Activated naive CD4-positive, alpha-beta T cell treated with anti-CD3 and anti-CD28 coated beads, Interleukin-2, amount 10 ng/mL, durations not matched to agents 7 days and 5 days (primary cell): ENCODE measurements at regions not wholly inside any gene's neighbourhood (a gene's known extent, or its start where the extent isn't known, plus 50 kb on each side); places are given as distances from the start of the nearest gene placed in this dataset.
"Not testable (repeated sequence)": the region's sequence is repeated elsewhere in the genome, so short reads cannot be mapped to it uniquely, and the experiment has no call there.

Experiments used
- CTCF ChIA-PET: fragments of 350-600 bp; sonication (Branson Sonifier 250); formaldehyde crosslinking; loops from one replicate; lab custom pipeline; 2021; ENCODE audit warnings: antibody characterized with exemption; lab: Charles Lee
- DNase-seq: peaks from one replicate; pipeline ENCODE4 v3.0.0-alpha.2; 2020
- H3K27ac Mint-ChIP-seq: one replicate; pipeline ENCODE4 v1.8.0; 2021; ENCODE audit warnings: mild to moderate bottlenecking, moderate library complexity, mixed read lengths
- H3K27me3 Mint-ChIP-seq: one replicate; pipeline ENCODE4 v1.8.0; 2021; ENCODE audit warnings: mild to moderate bottlenecking, mixed read lengths
- H3K36me3 Mint-ChIP-seq: one replicate; pipeline ENCODE4 v1.8.0; 2021; ENCODE audit warnings: mixed read lengths
- H3K4me1 Mint-ChIP-seq: one replicate; pipeline ENCODE4 v1.8.0; 2021; ENCODE audit warnings: mixed read lengths
- H3K4me3 Mint-ChIP-seq: one replicate; pipeline ENCODE4 v1.8.0; 2021; ENCODE audit warnings: mild to moderate bottlenecking, moderate library complexity, mixed read lengths
- H3K9me3 Mint-ChIP-seq: one replicate; pipeline ENCODE4 v1.8.0; 2021; ENCODE audit warnings: mixed read lengths

DNA sequence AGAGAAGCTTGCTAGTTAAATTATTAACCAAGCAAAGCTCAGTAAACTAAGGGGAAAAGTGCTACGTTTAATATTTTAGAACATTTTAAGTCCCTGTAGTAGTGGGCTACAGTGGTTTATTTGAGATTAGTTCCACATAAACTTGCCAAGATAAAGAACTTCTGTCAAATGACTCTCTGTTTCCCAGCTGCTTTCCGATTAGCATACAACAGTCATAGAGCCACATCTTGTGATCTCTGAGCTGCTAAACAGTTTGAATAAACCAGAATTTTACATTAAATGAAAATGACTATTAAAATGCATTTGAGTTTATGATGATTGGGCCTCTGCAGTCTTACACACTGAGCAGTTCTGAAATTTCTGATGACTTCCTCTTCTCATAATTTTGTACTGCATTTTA, 568.5 kb downstream of the IQCM start:
- H3K36me3 Mint-ChIP-seq: no peaks in the 10 kb centered on the region
- no peaks in the 10 kb centered on the region for H3K27me3 Mint-ChIP-seq
- no peaks in the 10 kb centered on the region for H3K9me3 Mint-ChIP-seq
- no peak overlapping the region for H3K4me3 Mint-ChIP-seq
- H3K27ac Mint-ChIP-seq: no peak overlapping the region
- no peak for DNase-seq
- CTCF ChIA-PET: interaction anchor here (0.6 kb wide), 1 partner anchor 16 kb away, joined by 4 read pairs; no protein-coding TSS in a partner anchor
- no peaks in the 10 kb centered on the region for H3K4me1 Mint-ChIP-seq

DNA sequence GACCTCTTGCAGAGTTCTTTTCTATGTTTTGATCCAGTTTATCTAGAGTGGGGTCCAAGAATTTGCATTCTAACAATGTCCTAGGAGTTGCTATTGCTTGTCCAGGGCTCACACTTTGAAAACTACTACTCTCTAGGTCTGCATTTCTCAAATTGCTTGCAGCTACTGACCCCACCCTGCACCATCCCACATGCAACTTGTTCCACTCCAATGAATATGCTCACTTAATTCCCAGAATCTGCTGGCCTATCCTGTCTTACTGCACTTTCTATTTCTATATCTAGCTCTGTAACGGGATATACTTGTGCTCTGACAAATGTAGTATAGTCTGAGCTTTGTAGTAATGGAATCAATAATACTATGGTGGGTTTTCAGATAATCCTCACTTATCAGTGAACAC, 570.3 kb downstream of the IQCM start:
- Mint-ChIP-seq H3K9me3 (no peaks in the 10 kb centered on the region), H3K27me3 (no peaks in the 10 kb centered on the region), H3K27ac (no peak overlapping the region), H3K36me3 (no peaks in the 10 kb centered on the region), H3K4me1 (no peaks in the 10 kb centered on the region), H3K4me3 (no peak overlapping the region)
- DNase-seq: no peak
- CTCF ChIA-PET: no interaction called here

DNA sequence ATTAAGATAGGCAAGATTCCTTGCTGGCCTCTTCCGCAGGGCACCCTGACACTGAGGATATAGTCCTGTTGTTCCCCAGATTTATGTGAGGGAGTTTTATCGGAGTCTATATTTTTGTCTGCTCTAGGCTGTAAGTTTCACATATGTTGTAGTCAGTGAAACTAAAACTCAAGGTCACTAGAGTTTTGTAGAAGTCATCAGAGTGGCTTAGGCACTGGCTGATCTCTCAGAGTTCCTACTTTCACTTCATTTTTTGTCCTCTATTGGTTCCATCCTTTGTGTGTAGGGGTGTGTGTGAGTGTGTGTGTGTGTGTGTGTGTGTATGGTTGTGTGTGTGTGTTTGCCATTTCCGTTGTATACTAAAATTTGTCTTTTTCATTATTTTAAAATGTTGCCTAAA, 577.5 kb downstream of the IQCM start:
- H3K27me3 Mint-ChIP-seq: no peaks in the 10 kb centered on the region
- no peaks in the 10 kb centered on the region for H3K9me3 Mint-ChIP-seq
- no peak overlapping the region for H3K27ac Mint-ChIP-seq
- CTCF ChIA-PET: no interaction called here
- no peaks in the 10 kb centered on the region for H3K4me1 Mint-ChIP-seq
- no peaks in the 10 kb centered on the region for H3K36me3 Mint-ChIP-seq
- H3K4me3 Mint-ChIP-seq: no peak overlapping the region
- DNase-seq: no peak

DNA sequence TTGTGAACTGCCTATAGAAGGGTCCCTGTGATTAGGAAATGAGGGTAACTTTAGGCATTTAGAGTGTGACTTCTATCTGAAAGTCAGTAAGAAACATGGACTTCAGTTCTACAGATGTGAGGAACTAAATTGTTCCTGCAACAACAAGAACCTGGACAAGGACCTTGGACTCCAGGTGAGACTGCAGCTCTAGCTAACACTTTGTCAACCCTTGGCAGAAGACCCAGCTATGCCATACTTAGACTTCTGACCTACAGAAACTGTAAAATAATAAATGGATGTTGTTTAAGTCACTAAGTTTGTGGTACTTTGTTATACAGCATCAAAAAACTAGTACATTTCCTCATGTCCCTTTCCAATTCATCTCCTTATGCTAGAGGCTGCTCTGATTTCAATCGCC, 580.8 kb downstream of the IQCM start:
- no peak overlapping the region for H3K27ac Mint-ChIP-seq
- H3K4me3 Mint-ChIP-seq: no peak overlapping the region
- no peaks in the 10 kb centered on the region for H3K36me3 Mint-ChIP-seq
- peaks cover 4% of the 10 kb centered on the region for H3K9me3 Mint-ChIP-seq
- no peaks in the 10 kb centered on the region for H3K27me3 Mint-ChIP-seq
- CTCF ChIA-PET: no interaction called here
- no peaks in the 10 kb centered on the region for H3K4me1 Mint-ChIP-seq
- DNase-seq: no peak

DNA sequence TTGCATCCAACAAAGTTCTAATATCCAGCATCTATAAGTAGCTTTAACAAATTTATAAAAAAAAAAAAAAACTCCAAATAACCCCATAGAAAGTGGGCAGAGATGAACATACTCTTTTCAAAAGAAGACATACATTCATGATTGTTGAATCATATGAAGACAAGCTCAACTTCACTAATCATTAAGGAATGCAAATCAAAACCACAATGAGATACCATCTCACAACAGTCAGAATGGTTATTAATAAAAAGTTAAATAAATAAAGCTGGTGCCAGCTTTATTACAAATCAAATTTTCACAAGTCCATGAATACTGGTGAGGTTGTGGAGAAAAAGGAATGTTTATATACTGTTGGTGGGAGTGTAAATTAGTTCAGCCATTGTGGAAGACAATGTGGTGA, 592.0 kb downstream of the IQCM start:
- no peaks in the 10 kb centered on the region for H3K36me3 Mint-ChIP-seq
- H3K9me3 Mint-ChIP-seq: peaks cover 2% of the 10 kb centered on the region
- no peaks in the 10 kb centered on the region for H3K4me1 Mint-ChIP-seq
- no peak overlapping the region for H3K27ac Mint-ChIP-seq
- DNase-seq: no peak
- CTCF ChIA-PET: interaction anchor here (0.7 kb wide), 1 partner anchor 18 kb away, joined by 3 read pairs; no protein-coding TSS in a partner anchor
- no peaks in the 10 kb centered on the region for H3K27me3 Mint-ChIP-seq
- no peak overlapping the region for H3K4me3 Mint-ChIP-seq

- CTCF ChIA-PET: no interaction called here
- Mint-ChIP-seq H3K9me3 (peaks cover 2% of the 10 kb centered on the region), H3K4me1 (no peaks in the 10 kb centered on the region), H3K27ac (no peak overlapping the region), H3K4me3 (no peak overlapping the region), H3K36me3 (no peaks in the 10 kb centered on the region), H3K27me3 (no peaks in the 10 kb centered on the region)
- DNase-seq: no peak
Observed at GRCh38 chr4:149218672-149219071, 597.0 kb downstream of the IQCM start.

DNA sequence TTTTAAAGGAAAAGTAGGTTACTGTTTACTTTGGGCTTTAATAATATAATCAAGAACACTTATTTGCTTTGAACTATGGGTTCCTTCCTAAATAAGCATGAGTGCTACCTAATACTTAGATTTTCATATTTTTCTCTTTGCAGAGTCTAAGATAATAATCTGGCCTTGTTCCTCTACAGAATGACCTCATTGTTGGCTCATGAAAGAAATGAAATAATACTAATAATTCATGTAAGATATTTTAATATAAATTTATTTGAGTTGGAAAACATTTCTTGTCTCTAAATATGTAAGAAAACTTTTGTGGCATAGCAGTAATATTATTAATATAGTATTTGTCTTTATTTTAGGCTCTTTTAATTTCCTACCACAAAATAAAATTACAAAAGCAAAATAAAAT, 601.3 kb downstream of the IQCM start:
- Mint-ChIP-seq H3K9me3 (no peaks in the 10 kb centered on the region), H3K4me1 (no peaks in the 10 kb centered on the region), H3K27me3 (no peaks in the 10 kb centered on the region), H3K4me3 (no peak overlapping the region), H3K36me3 (no peaks in the 10 kb centered on the region), H3K27ac (no peak overlapping the region)
- no peak for DNase-seq
- CTCF ChIA-PET: no interaction called here

DNA sequence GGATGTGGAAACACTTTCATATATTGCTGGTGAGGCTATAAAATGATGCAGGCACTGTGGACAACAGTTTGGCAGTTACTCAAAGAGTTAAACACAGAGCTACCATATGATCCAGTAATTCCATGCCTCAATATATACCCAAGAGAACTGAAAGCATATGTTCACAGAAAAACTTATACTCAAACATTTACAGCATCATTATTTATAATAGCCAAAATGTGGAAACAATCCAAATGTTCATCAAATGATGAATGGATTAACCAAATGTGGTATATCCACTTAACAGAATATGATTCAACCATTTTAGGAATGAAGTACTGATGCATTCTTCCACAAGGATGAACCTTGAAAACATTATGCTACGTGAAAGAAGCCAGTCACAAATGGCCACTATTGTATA, 603.8 kb downstream of the IQCM start:
- Mint-ChIP-seq H3K27ac (no peak overlapping the region), H3K27me3 (no peaks in the 10 kb centered on the region), H3K36me3 (no peaks in the 10 kb centered on the region), H3K4me1 (no peaks in the 10 kb centered on the region), H3K9me3 (no peaks in the 10 kb centered on the region), H3K4me3 (no peak overlapping the region)
- CTCF ChIA-PET: no interaction called here
- no peak for DNase-seq

DNA sequence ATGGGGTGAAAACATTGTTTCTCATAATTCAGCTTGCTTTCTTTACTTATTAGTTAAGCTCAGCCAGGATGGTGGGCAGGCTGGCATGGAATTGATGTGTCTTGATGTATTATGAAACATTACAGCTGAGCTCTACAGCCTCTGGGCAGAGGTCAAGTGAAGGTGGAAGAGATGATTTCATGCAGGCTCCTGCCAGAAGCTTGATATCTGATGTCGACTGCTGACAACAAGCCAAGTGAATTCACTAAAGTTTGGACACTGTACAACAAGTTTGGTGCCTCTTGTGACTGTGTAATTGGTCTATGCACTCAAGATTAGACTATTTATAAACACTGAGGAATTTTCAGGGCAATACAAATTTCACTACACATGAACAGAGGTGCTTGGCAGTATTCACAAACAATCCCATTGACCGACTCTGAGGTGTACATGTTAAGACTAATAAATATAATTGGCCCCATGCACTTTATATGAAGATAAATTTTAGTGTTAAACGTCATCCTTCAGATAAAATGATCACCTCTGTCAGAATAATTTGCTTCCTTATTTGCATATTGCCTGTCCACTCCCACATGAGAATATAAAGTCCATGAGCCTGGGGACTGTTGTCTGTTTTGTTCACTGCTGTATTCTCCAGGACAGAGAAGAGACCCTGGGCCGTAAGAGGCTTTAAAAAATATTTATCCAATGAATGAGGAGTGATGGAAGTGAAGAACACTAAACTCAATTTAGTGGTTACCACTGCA, 612.2 kb downstream of the IQCM start:
- Mint-ChIP-seq H3K4me1 (no peaks in the 10 kb centered on the region), H3K36me3 (no peaks in the 10 kb centered on the region), H3K9me3 (no peaks in the 10 kb centered on the region), H3K4me3 (no peak overlapping the region), H3K27me3 (no peaks in the 10 kb centered on the region), H3K27ac (no peak overlapping the region)
- CTCF ChIA-PET: no interaction called here
- DNase-seq: no peak

GRCh38 chr4:149202117-149202516, 613.5 kb downstream of the IQCM start:
- H3K4me3 Mint-ChIP-seq: no peak overlapping the region
- CTCF ChIA-PET: no interaction called here
- no peak overlapping the region for H3K27ac Mint-ChIP-seq
- no peaks in the 10 kb centered on the region for H3K4me1 Mint-ChIP-seq
- no peaks in the 10 kb centered on the region for H3K27me3 Mint-ChIP-seq
- H3K36me3 Mint-ChIP-seq: no peaks in the 10 kb centered on the region
- no peak for DNase-seq
- no peaks in the 10 kb centered on the region for H3K9me3 Mint-ChIP-seq

- Mint-ChIP-seq H3K27me3 (no peaks in the 10 kb centered on the region), H3K9me3 (no peaks in the 10 kb centered on the region), H3K4me1 (no peaks in the 10 kb centered on the region), H3K36me3 (no peaks in the 10 kb centered on the region), H3K4me3 (no peak overlapping the region), H3K27ac (no peak overlapping the region)
- DNase-seq: no peak
- CTCF ChIA-PET: no interaction called here
Observed at GRCh38 chr4:149199594-149199993, 616.0 kb downstream of the IQCM start.

- Mint-ChIP-seq H3K9me3 (no peaks in the 10 kb centered on the region), H3K27me3 (no peaks in the 10 kb centered on the region), H3K27ac (no peak overlapping the region), H3K4me1 (no peaks in the 10 kb centered on the region), H3K36me3 (no peaks in the 10 kb centered on the region), H3K4me3 (no peak overlapping the region)
- no peak for DNase-seq
- CTCF ChIA-PET: no interaction called here
Observed at GRCh38 chr4:149194061-149194460, 621.6 kb downstream of the IQCM start.

DNA sequence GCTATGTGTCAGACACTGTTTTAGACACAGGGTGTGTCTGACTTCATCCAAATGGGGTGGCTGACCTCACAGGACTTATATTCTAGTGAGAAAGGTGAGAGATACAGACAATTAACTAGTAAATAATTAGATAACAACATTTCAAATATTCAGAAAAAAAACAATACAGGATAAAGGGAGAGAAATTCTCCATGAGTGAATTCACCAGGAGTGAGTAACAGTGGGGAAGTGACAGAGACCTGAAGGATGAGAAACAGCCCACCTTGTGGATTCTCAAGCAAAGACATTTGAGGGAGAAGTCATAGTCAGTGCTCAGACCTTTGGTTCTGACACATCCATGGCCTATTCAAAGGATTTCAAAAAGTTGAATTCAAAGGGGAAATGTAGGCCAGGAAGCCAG, 627.9 kb downstream of the IQCM start:
- CTCF ChIA-PET: no interaction called here
- no peak for DNase-seq
- Mint-ChIP-seq H3K9me3 (no peaks in the 10 kb centered on the region), H3K4me1 (no peaks in the 10 kb centered on the region), H3K4me3 (no peak overlapping the region), H3K27me3 (no peaks in the 10 kb centered on the region), H3K27ac (no peak overlapping the region), H3K36me3 (no peaks in the 10 kb centered on the region)

- no peaks in the 10 kb centered on the region for H3K36me3 Mint-ChIP-seq
- no peak overlapping the region for H3K4me3 Mint-ChIP-seq
- CTCF ChIA-PET: no interaction called here
- no peaks in the 10 kb centered on the region for H3K4me1 Mint-ChIP-seq
- H3K27ac Mint-ChIP-seq: no peak overlapping the region
- H3K27me3 Mint-ChIP-seq: no peaks in the 10 kb centered on the region
- DNase-seq: no peak
- peaks cover 7% of the 10 kb centered on the region for H3K9me3 Mint-ChIP-seq
Observed at GRCh38 chr4:149183638-149184037, 632.0 kb downstream of the IQCM start.

DNA sequence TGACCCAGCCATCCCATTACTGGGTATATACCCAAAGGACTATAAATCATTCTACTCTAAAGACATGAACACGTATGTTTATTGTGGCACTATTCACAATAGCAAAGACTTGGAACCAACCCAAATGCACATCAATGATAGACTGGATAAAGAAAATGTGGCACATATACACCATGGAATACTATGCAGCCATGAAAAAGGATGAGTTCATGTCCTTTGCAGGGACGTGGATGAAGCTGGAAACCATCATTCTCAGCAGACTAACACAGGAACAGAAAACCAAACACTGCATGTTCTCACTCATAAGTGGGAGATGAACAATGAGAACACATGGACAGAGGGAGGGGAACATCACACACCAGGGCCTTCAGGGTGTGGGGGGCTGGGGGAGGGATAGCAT, 634.2 kb downstream of the IQCM start:
- H3K36me3 Mint-ChIP-seq, CTCF ChIA-PET, H3K4me1 Mint-ChIP-seq, H3K27ac Mint-ChIP-seq, H3K4me3 Mint-ChIP-seq, DNase-seq, H3K27me3 Mint-ChIP-seq, H3K9me3 Mint-ChIP-seq: not testable (repeated sequence)
